ENCODE measurements at regions not wholly inside any gene's neighbourhood (a gene's known extent, or its start where the extent isn't known, plus 50 kb on each side); places are given as distances from the start of the nearest gene placed in this dataset.
"Not testable (repeated sequence)": the region's sequence is repeated elsewhere in the genome, so short reads cannot be mapped to it uniquely, and the experiment has no call there.

GRCh38 chr4:33737726-33738125, 2506.6 kb downstream of the ARAP2 start:
- no peak overlapping the region for H3K27ac ChIP-seq
- H3K4me1 ChIP-seq: no peaks in the 10 kb centered on the region
- WGBS, 2 donors: 34 to 39% methylated on average over 2 of the region's 2 CpGs
- no peaks in the 10 kb centered on the region for H3K9me3 ChIP-seq
- H3K27me3 ChIP-seq: no peaks in the 10 kb centered on the region
- intact Hi-C loops (cut with DNase I; ENCODE audit: low total_unique reads): no loop called here
- TF ChIP-seq CTCF (IDR thresholded peaks at IDR 0.05): no peak
- no peak for DNase-seq
- H3K36me3 ChIP-seq (ENCODE audit: low read depth, missing control alignments): no peaks in the 10 kb centered on the region
- H3K4me3 ChIP-seq: no peak overlapping the region

- H3K4me3 ChIP-seq: no peak overlapping the region
- intact Hi-C loops (cut with DNase I; ENCODE audit: low total_unique reads): no loop called here
- no peaks in the 10 kb centered on the region for H3K4me1 ChIP-seq
- 81 to 82% methylated on average over 10 of the region's 10 CpGs for WGBS, 2 donors
- no peak for TF ChIP-seq POLR2A (IDR thresholded peaks at IDR 0.05)
- TF ChIP-seq CTCF (IDR thresholded peaks at IDR 0.05): no peak
- H3K27ac ChIP-seq: no peak overlapping the region
- H3K36me3 ChIP-seq (ENCODE audit: low read depth, missing control alignments): no peaks in the 10 kb centered on the region
- H3K9me3 ChIP-seq: no peaks in the 10 kb centered on the region
- no peak for DNase-seq
- H3K27me3 ChIP-seq: no peaks in the 10 kb centered on the region
These were observed 2504.3 kb downstream of the ARAP2 start for GRCh38 chr4:33739884-33740632.

- H3K9me3 ChIP-seq; intact Hi-C loops (cut with DNase I; ENCODE audit: low total_unique reads); H3K27me3 ChIP-seq; DNase-seq; H3K36me3 ChIP-seq (ENCODE audit: low read depth, missing control alignments); H3K27ac ChIP-seq; H3K4me1 ChIP-seq; H3K4me3 ChIP-seq: not testable (repeated sequence)
- WGBS, 2 donors: 48 to 50% methylated on average over 5 of the region's 5 CpGs
These were observed 2503.4 kb downstream of the ARAP2 start for GRCh38 chr4:33740871-33741270.

GRCh38 chr4:33746979-33747378, 2497.3 kb downstream of the ARAP2 start:
- no peak for DNase-seq
- Histone ChIP-seq H3K27me3 (no peaks in the 10 kb centered on the region), H3K36me3 (ENCODE audit: low read depth, missing control alignments) (no peaks in the 10 kb centered on the region), H3K9me3 (no peaks in the 10 kb centered on the region), H3K27ac (no peak overlapping the region), H3K4me1 (no peaks in the 10 kb centered on the region), H3K4me3 (no peak overlapping the region)
- 85 to 86% methylated on average over 2 of the region's 2 CpGs for WGBS, 2 donors
- intact Hi-C loops (cut with DNase I; ENCODE audit: low total_unique reads): no loop called here
- no peak for TF ChIP-seq POLR2A (IDR thresholded peaks at IDR 0.05)
- TF ChIP-seq CTCF (IDR thresholded peaks at IDR 0.05): no peak

GRCh38 chr4:33751050-33751449, 2493.3 kb downstream of the ARAP2 start:
- DNase-seq: no peak
- intact Hi-C loops (cut with DNase I; ENCODE audit: low total_unique reads): no loop called here
- Histone ChIP-seq H3K27ac (no peak overlapping the region), H3K27me3 (no peaks in the 10 kb centered on the region), H3K4me1 (no peaks in the 10 kb centered on the region), H3K9me3 (no peaks in the 10 kb centered on the region), H3K4me3 (no peak overlapping the region), H3K36me3 (ENCODE audit: low read depth, missing control alignments) (no peaks in the 10 kb centered on the region)
- TF ChIP-seq POLR2A (IDR thresholded peaks at IDR 0.05) (no peak), CTCF (IDR thresholded peaks at IDR 0.05) (no peak)
- WGBS, 2 donors: 92 to 93% methylated on average over 3 of the region's 3 CpGs
